ENCODE measurements at regions not wholly inside any gene's neighbourhood (a gene's known extent, or its start where the extent isn't known, plus 50 kb on each side); places are given as distances from the start of the nearest gene placed in this dataset.
"Not testable (repeated sequence)": the region's sequence is repeated elsewhere in the genome, so short reads cannot be mapped to it uniquely, and the experiment has no call there.

DNA sequence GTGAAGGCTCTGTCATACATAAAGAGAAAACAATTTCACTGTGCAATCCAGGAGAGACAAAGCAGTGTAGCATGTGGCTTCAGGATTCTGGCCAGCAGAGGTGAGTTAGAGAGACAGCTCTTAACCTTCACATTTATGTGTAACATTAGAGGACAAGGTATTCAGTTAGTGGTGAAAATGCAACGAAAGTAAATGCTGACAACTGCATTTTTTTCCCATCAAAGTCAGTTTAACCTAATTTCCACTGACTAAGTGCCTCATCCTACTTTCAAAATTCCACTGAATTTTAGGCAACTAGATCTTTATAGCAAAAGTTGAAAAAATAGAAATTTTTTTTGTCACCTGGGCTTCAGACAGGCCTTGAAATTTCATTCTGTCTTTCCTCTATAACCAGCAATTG is 130.8 kb upstream of the LNX1 start:
- no peak for DNase-seq (ENCODE audit: low read depth in 4 of 4, low spot score in 2 of 4)

DNA sequence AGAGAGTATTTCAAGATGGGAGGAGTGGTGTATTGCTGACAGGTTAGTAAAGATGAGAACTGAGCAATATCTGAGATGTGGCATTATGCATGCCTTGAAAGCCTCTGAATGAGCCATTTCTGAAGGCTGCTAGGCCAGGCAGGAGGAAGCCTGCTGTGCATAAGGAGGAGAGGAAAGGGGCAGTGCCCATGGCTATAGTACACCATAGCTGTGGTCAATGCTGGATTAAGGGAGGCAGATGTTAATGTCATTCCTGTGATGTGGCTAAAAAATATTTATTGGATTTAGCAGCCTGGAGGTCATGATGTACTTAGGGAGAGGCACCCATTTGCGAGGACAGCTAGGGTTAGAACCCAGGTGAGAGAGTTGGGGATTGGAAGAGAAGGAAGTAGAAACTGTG is 130.0 kb upstream of the LNX1 start:
- DNase-seq (ENCODE audit: low read depth in 4 of 4, low spot score in 2 of 4) = no peak

DNA sequence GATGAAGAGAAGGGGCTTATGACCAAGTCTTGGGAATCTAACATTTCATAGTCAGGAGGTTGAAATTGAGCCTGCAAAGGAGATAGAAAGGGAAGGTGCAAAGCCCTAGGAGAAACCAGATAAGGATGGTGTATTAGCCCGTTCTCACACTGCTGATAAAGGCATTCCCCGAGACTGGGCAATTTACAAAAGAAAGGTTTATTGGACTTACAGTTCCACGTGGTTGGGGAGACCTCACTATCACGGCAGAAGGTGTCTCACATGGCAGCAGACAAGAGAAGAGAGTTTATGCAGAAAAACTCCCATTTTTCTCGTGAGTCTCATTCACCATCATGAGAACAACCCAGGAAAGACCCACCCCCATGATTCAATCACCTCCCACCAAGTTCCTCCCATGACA is 129.5 kb upstream of the LNX1 start:
- no peak for DNase-seq (ENCODE audit: low read depth in 4 of 4, low spot score in 2 of 4)

DNA sequence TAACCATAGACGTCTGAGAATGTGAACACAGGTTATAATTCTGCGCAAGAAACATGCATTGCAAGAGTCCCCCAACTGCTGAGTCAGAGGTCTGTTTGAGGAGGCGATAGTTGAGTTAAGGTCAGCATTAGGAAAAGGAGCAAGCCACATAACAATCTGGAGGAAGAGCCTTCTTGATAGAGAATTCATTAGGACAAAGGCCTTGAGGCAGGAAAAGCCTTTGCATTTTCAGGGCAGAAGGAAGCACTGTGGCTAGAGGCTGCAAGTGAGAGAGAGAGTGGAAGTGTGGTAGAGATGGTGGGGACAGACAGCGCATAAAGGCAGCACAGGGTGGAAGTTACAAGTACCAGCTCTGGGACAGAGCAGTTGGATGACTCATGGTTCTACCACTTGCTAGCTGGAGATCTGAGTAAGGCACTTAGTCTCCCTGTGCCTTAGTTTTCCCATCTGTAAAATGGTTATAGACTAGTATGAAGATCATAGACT is 125.8 kb upstream of the LNX1 start:
- no peak for DNase-seq (ENCODE audit: low read depth in 4 of 4, low spot score in 2 of 4)

DNA sequence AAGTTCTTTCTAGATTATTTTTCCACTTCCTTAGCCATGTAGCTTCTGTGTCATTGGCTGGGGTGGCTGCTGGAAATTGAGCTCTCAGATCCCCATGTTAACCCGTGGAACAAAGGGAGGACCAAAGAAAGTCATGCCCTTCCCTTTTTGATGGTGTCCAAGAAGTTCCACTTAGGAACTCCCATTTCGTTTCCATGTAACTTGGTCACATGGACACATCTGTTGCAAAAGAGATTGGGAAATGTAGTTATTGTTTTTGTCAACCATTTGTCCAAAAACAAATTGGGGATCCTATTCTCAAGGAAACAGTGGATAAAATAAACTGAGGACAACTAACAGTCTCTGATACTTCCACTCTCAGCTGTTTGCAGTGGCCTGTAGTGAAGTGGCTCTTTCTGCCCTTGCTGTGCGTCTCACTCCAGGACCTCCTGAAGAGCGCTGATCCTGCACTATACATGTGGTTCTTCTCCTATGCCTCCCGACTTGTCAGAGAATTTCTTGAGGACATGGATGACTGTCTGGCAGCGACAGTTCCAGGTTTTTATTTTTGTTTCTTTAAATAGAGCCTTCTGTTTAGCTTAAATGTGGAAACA is 125.3 kb upstream of the LNX1 start:
- no peak for DNase-seq (ENCODE audit: low read depth in 4 of 4, low spot score in 2 of 4)

DNA sequence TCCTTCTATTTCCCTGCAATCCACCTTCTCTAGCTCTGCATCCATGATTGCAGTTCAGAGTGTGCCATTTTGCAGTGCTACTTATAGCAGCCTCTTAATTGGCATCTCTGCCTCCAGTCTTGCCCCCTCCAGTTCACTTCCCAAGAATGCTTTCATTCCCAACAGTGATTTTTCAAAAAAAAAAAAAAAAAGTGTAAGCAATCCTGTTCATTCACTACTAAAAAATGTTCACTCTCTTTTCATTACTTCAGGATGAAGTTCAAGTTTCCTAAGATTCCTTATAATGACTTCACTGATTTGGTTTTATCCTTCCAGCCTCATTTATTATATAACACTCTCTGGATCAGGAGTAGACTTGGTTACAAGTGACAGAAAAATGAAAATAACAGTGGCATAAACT is 124.7 kb upstream of the LNX1 start:
- no peak for DNase-seq (ENCODE audit: low read depth in 4 of 4, low spot score in 2 of 4)

DNA sequence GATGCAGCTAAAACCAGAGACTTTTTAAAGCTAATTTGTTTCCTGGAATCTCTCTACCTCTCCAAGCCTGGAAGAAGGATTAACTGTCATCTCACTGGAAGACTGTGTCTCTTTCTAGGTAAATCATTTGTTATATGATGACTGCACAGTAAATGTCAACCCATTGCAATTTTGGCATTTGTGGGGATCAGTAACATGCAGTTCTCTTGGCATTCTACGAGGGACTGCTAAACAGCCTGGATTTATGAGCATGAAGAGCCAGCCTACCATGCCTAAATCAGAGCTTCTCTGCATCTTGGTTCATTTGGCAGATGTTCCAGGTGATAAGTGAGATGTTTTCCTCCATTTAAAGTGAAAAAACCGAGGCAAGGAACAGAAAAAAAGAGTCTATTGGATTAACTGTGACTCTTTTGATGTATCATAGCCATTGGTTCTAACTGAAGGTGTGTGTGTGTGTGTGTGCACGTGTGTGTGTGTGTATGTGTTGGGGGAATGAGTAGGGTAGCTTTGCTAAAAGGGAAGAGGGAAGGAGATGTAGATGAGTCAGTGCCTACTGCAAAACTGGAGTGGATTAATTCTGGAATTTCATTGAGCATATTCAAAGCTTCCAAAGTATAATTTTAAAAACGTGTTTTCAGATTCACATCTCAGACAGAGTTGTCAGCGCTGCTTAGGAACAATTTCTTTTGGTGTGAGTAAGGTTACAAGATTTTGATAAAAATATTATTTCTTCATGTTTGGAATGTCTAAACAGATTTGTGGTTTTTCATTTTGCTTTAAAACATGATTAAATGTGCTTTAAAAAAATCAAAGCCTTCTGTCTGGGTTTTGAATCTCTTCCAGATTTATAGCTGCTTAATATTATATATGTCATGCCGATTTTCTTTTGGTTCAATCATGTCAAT is 123.2 kb upstream of the LNX1 start:
- no peak for DNase-seq (ENCODE audit: low read depth in 4 of 4, low spot score in 2 of 4)

DNA sequence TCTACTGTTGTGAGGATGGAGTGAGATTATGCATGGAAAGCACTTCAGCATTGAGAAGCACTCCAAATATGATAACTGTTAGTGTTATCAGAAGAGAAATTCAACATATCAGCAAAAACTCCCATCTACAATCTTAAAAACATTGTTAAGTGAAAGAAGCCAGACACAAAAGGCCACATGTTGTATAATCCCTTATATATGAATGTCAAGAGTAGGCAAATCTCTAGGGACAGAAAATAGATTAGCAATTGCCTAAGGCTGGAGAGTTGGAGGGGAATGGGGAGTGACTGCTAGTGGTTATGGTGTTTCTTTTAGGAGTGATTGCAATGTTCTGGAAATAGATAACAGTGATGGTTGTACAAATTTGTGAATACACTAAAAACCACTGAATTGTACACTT is 122.5 kb upstream of the LNX1 start:
- DNase-seq (ENCODE audit: low read depth in 4 of 4, low spot score in 2 of 4) = no peak

DNA sequence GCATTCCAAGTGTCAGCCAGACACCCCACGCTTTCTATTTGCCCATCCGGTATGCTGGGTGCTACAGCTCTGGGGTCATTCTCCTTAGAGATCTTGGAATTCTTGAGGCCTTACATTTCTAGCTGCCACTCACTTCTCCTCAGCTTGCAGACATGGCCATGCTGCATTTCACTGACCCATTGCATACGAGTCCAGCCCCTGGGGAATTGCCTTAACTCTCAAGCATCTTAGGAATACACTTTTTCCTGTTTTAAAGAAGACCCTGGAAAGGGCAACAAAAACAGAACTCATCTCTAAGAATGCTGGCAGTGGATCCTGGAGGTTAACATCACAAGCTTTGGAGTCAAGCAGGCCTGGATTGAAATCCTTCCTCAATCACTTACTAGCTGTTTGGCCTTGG is 122.0 kb upstream of the LNX1 start:
- DNase-seq (ENCODE audit: low read depth in 4 of 4, low spot score in 2 of 4) = no peak

DNA sequence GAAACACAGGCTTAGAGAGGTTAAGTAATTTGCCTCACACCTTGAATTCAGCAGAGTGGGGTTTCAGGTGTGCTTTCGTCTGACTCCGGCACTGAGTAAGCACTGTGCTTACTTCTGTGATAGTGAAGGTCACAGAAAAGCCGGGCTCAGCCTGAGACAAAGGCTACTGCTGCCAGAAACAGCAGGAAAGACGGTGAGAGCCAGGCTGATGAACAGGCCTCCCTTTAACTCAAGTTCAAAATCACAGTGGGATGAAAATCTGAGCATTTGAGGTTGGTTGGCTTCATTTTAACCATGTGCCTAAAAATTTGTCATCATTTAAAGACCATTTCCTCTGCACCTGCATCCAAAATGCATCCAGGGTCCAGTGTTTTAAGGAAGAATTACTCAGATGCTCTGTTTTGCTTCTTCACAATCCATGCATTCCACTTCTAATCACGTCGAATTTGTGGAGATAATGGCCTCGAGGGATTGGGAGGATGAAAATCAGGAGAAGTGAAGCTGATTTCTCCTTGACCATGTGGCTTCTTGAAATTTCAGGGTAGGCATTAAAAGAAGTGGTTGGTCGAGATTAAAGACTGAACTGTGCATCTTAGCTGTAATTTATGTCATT is 121.2 kb upstream of the LNX1 start:
- DNase-seq (ENCODE audit: low read depth in 4 of 4, low spot score in 2 of 4) = no peak

DNA sequence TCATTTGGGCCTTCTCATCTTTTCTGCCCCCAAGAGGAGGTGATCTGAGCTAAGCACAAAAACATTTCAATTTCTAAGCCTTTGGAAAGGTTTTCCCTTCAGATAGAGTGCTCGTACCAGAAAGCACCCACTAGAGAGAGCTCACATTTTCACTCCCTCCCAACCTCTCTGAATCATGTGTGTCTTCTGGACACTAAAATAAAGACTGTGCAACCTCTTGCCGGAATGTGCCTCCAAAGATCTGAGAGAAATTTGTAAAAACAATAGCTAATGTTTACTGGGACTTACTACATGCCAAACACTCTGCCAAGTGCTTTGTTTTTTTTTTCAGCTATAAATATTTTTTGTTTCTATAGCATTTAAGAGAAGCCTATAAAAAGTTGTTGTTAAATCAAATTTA is 120.6 kb upstream of the LNX1 start:
- DNase-seq (ENCODE audit: low read depth in 4 of 4, low spot score in 2 of 4) = no peak

DNA sequence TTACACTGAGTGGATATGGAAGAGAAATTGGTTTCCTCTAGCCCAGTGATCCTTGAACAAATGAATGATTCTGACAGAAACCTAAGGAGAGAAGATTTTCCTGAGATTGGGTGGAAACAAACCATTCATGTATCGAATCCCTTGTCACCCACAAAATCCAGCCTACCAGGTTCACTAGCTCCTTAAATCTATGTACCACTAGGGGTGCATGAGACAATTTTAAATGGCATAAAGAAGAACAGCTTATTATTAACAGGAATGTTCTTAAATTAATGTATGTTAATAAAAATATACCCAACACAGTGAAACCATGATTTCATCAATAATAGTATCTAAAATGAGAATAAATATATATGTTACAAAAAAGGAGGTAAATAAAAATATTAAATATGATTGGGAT is 118.4 kb upstream of the LNX1 start:
- DNase-seq (ENCODE audit: low read depth in 4 of 4, low spot score in 2 of 4) = no peak

DNA sequence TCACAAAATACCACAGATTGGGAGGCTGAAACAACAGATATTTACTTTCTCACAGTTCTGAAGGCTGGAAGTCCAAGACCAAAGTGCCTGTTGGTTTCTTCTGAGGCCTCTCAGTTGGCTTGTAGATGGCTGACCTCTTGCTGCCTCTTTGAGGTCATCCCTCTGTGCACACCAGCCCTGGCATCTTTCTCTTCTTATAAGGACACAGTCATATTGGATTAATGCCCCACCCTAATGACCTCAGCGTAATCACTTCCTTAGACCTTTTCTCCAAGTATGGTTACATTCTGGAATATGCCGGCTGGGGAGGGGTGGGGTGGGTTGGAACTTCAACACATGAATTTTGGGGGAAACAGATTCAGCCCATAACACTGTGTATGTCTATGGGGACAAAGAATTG is 116.2 kb upstream of the LNX1 start:
- no peak for DNase-seq (ENCODE audit: low read depth in 4 of 4, low spot score in 2 of 4)

DNA sequence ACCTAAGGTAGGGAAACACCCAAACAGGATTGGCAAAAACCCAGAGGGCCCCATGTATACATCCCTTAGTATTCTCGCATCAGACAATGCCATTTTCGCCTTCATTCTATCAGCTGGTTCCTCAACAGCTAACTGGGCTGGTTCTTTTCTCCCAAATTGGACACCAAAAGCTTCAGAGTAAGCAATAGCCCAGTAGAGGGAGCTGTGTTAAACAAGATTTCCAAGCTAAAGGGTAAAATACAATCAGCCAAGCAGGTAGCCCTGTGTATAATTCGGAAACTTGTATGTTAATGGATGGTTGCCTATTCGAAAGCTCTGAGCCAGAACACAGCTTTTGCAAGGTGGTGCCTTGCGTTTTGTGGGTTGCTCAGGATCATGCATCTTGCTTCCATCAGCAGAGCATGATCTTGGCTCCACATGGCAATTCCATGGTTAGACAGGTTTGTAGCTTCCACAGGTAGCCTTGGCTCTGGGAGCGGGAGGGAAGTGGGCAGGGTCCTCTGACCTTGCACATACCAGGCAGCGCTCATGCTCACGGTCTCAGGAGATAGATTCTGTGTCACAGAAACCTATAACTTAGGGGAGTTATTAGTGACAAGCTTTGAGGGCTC is 115.2 kb upstream of the LNX1 start:
- peak in 2 of 4 donors; percentile 18 to 56 for DNase-seq (ENCODE audit: low read depth in 4 of 4, low spot score in 2 of 4)

DNA sequence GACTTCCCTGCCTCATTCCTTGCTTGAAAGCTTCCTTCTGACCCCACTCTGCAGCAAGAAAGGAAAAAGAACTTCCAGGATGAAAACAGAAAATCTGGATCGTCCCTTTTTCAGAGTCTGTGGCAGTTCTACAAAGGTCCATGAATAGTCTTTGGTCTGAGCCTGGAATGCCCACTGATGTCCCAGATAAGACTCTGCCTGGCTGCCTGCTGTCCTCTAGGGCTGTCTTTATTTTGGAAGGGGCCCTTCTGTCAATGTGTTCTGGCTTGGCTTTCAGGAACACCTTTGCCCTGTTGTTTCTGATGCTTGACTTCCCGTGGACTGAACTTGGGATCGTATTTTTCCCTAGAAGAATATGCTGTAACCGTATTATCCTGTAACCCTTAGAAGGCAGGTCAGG is 114.7 kb upstream of the LNX1 start:
- DNase-seq (ENCODE audit: low read depth in 4 of 4, low spot score in 2 of 4) = no peak

DNA sequence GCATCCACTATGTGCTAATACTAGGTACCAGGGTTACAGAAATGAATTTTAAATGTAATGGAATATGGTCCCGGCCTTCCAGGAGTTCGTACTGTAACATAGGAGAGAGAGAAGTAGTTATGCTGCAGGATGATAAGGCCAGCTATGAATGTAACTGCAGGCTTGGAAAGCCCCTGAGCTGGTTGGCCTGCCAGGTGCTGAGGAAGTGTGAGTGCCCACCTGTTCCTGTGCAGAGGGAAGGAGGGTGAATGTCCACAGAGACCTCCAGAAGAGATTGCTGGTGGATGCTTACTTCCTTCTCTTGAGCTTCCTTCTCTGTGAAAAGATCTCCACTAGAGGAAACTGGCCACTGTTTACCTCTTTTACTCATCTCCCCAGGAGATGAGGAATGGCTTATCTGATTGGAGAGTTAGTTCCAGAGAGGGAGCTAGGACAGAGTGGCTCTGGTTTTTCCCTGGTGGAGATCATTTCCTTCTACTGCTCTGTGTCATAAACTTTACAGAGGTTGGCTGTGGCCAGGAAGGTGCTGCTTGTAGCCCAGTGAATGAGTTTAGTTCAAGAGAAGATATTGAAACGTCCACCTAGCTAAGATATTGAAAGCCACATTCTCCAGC is 114.0 kb upstream of the LNX1 start:
- no peak for DNase-seq (ENCODE audit: low read depth in 4 of 4, low spot score in 2 of 4)

DNA sequence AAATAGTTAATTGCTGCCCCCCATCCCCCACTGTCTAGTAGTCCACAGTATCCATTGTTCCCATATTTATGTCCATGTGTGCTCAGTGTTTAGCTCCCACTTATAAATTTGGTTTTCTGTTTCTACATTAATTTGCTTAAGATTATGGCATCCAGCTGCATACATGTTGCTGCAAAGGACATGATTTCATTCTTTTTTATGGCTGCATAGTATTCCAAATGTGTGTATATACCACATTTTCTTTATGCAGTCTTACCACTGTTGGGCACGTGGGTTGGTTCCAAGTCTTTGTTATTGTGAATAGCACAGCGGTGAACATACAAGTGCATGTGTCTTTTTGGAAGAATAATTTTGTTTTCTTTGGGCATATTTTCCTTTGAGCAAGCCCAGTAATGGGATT is 113.0 kb upstream of the LNX1 start:
- no peak for DNase-seq (ENCODE audit: low read depth in 4 of 4, low spot score in 2 of 4)

DNA sequence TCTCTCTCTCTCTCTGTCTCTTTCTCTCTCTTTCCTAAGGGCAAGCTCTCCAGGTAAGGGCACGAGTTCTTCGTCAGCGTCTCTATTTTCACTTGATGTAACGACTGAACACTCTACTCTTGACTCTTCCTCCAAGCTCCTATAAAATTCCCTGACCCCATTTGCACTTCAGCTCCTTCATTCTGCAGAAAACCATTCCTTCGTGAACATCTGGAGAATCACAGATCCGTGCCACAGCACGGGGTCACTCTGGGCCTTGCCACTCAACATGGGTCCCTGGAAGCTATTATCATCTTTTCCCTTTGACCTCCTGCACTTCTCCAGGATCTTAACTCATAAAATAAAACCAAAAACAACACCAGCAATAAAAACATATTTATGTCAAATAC is 112.0 kb upstream of the LNX1 start:
- no peak for DNase-seq (ENCODE audit: low read depth in 4 of 4, low spot score in 2 of 4)

DNA sequence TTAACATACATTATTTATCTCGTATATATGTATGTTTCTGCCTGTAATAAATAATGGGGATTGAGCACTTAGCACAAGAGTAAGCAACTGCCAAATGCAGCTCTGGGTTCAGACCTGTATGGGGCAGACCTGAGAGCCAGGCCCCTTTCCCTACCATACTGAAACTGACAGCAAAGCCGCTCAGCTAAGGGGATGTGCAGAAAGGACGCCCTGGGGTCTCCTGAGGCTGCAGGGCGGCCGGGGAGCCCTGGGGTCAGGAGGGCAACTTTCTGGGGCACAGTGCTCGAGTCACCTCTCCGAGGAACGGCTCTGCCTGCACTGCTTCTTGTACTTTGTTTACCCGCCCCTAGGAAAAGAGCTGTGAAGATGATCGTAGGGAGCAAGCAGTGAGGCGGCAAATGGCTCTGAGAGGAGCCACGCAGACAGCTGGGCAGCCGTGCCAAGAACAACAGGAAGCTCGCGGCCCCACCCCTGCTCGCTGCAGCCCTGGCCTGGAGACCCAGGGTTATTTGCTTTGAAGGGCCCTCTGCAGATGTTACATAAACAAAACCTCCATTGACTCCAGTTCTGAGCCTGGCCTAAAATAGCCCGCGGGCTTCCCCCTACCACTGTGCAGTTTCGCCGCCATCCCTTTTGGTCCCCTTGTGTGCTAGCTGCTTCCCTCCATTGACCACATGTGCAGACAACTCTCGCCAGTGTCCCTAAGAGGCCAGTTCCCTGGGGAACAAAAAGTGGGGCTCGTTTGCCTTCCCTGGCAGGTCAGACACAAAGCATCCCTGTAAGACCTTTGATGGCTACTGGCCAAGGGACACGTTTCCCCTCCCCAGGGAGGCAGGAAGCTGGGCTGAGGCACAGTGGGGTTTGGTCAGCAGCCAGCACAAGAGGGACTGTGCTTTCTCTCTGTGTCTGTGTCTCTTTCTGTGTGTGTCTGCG is 111.3 kb upstream of the LNX1 start:
- DNase-seq (ENCODE audit: low read depth in 4 of 4, low spot score in 2 of 4) = peak; percentile 44 to 74 (median 62)

DNA sequence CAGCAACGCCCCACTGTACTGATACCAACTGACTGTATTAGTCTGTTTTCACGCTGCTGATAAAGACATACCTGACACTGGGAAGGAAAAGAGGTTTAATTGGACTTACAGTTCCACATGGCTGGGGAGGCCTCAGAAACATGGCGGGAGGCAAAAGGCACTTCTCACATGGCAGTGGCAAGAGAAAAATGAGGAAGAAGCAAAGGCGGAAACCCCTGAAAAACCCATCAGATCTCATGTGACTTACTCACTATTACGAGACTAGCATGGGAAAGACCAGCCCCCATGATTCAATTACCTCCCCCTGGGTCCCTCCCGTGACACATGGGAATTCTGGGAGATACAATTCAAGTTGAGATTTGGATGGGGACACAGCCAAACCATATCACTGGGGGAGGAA is 110.0 kb upstream of the LNX1 start:
- not testable (repeated sequence) for DNase-seq (ENCODE audit: low read depth in 4 of 4, low spot score in 2 of 4)

Data from left renal cortex interstitium (tissue), 4 donors.